Hematopoietic multipotent progenitor cell (in vitro differentiated cells): ENCODE measurements at regions not wholly inside any gene's neighbourhood (a gene's known extent, or its start where the extent isn't known, plus 50 kb on each side); places are given as distances from the start of the nearest gene placed in this dataset.
A peak's percentile ranks its signal among the peaks of the same experiment; 100 is the strongest.
"Not testable (repeated sequence)": the region's sequence is repeated elsewhere in the genome, so short reads cannot be mapped to it uniquely, and the experiment has no call there.

Experiments used
- DNase-seq, 3 donors: peaks; one replicate each; pipeline ENCODE4 v3.0.0-alpha.2; 2011 to 2015; ENCODE audit warnings: low read depth in 2 of 3, low spot score in 2 of 3

GRCh38 chrX:67213686-67214085 is 330.1 kb upstream of the AR start:
- not testable (repeated sequence) for DNase-seq

- peak in 2 of 3 donors; percentile 34 to 70 for DNase-seq
Observed at GRCh38 chrX:67207912-67208311, 335.9 kb upstream of the AR start.

- no peak for DNase-seq
Observed at GRCh38 chrX:67159437-67159836, 384.4 kb upstream of the AR start.

GRCh38 chrX:67114635-67115034 is 429.2 kb upstream of the AR start:
- no peak for DNase-seq

- DNase-seq, result no peak
Observed at GRCh38 chrX:67105758-67106116, 438.1 kb upstream of the AR start.

- no peak for DNase-seq
Observed at GRCh38 chrX:67104982-67105757, 438.7 kb upstream of the AR start.

GRCh38 chrX:67100031-67100884 is 443.6 kb upstream of the AR start:
- no peak for DNase-seq

- DNase-seq, result no peak
Observed at GRCh38 chrX:67094061-67094460, 449.8 kb upstream of the AR start.

- no peak for DNase-seq
Observed at GRCh38 chrX:67050760-67051159, 411.9 kb upstream of the EDA2R start.

- no peak for DNase-seq
Observed at GRCh38 chrX:67044866-67045265, 406.0 kb upstream of the EDA2R start.

- no peak for DNase-seq
Observed at GRCh38 chrX:67044029-67044653, 405.3 kb upstream of the EDA2R start.

- no peak for DNase-seq
Observed at GRCh38 chrX:67004451-67004850, 365.6 kb upstream of the EDA2R start.

- no peak for DNase-seq
Observed at GRCh38 chrX:66994729-66995128, 355.9 kb upstream of the EDA2R start.

GRCh38 chrX:66992077-66992476 is 353.2 kb upstream of the EDA2R start:
- DNase-seq, result not testable (repeated sequence)

GRCh38 chrX:66988331-66988730 is 349.5 kb upstream of the EDA2R start:
- DNase-seq, result no peak

GRCh38 chrX:66961665-66962064 is 322.8 kb upstream of the EDA2R start:
- no peak for DNase-seq

GRCh38 chrX:66931713-66932112 is 292.8 kb upstream of the EDA2R start:
- no peak for DNase-seq

- DNase-seq, result not testable (repeated sequence)
Observed at GRCh38 chrX:66930516-66930915, 291.6 kb upstream of the EDA2R start.

GRCh38 chrX:66920296-66920695 is 281.4 kb upstream of the EDA2R start:
- no peak for DNase-seq

- no peak for DNase-seq
Observed at GRCh38 chrX:66919280-66919832, 280.5 kb upstream of the EDA2R start.

GRCh38 chrX:66918511-66918910 is 279.6 kb upstream of the EDA2R start:
- DNase-seq, result no peak
